H1 (cell line): ENCODE measurements at regions not wholly inside any gene's neighbourhood (a gene's known extent, or its start where the extent isn't known, plus 50 kb on each side); places are given as distances from the start of the nearest gene placed in this dataset.

Source experiments
- CTCF ChIA-PET: fragments of 300-600 bp; sonication (Branson Sonifier 250); formaldehyde crosslinking; loops from one replicate; lab custom pipeline; 2021; ENCODE audit not compliant: partially characterized antibody; lab: Charles Lee
- POLR2A ChIA-PET: fragments of 300-600 bp; sonication (Branson Sonifier 250); formaldehyde crosslinking; loops from one replicate; lab custom pipeline; 2021; ENCODE audit warnings: inconsistent platforms; ENCODE audit not compliant: partially characterized antibody; lab: Charles Lee
- DNase-seq, 2 experiments: peaks; one replicate each; pipeline versions ENCODE4 v3.0.0 to v3.0.0-alpha.2; 2010 to 2022; ENCODE audit warnings: low spot score in 2 of 2, low read depth in 1 of 2, mixed read lengths in 1 of 2
- FAIRE-seq: peaks from 2 replicates; lab custom pipeline; 2011; peaks lifted over from hg19 to GRCh38; lab: Jason Lieb, UNC
- H2AFZ ChIP-seq: 2 replicates; pipeline ENCODE4 v1.8.1; 2012; ENCODE audit warnings: low read length, inconsistent platforms
- H2AK5ac ChIP-seq: 2 replicates; pipeline ENCODE4 v1.6.1; 2013; ENCODE audit warnings: low read depth, low read length
- H2BK120ac ChIP-seq: replicated peaks from 2 replicates; pipeline ENCODE3; 2013; ENCODE audit warnings: low read depth, low read length, inconsistent platforms
- H2BK12ac ChIP-seq: 2 replicates; pipeline ENCODE4 v1.6.1; 2013; ENCODE audit warnings: low read depth, low read length
- H2BK15ac ChIP-seq: 2 replicates; pipeline ENCODE4 v1.6.1; 2013; ENCODE audit warnings: low read length
- H2BK20ac ChIP-seq: 2 replicates; pipeline ENCODE4 v1.6.1; 2013; ENCODE audit warnings: low read length
- H2BK5ac ChIP-seq: 2 replicates; pipeline ENCODE4 v1.6.1; 2013; ENCODE audit warnings: low read depth, low read length
- H3K14ac ChIP-seq: 2 replicates; pipeline ENCODE4 v1.6.1; 2013; ENCODE audit warnings: inconsistent platforms; ENCODE audit not compliant: insufficient read length
- H3K18ac ChIP-seq: 2 replicates; pipeline ENCODE4 v1.6.1; 2013; ENCODE audit warnings: low read length; ENCODE audit errors: extremely low read depth
- H3K23ac ChIP-seq: 2 replicates; pipeline ENCODE4 v1.6.1; 2013; ENCODE audit warnings: inconsistent platforms; ENCODE audit not compliant: insufficient read length
- H3K23me2 ChIP-seq: 2 replicates; pipeline ENCODE4 v1.6.1; 2013; ENCODE audit warnings: low read depth, low read length
- H3K27ac ChIP-seq: 2 replicates; pipeline ENCODE4 v1.6.1; 2011; ENCODE audit warnings: low read depth, low read length, inconsistent platforms
- H3K27me3 ChIP-seq, 4 experiments: replicated peaks in 1 of 4; 1 replicate in 1 of 4; 2 replicates in 3 of 4; pipeline versions ENCODE4 v1.6.1 to v1.8.1; 2011 to 2013; ENCODE audit warnings: low read length in 3 of 4, mild to moderate bottlenecking in 3 of 4, inconsistent platforms in 2 of 4, mixed read lengths in 2 of 4, moderate library complexity in 1 of 4; ENCODE audit not compliant: control insufficient read depth in 3 of 4, insufficient read depth in 3 of 4; ENCODE audit errors: extremely low read depth in 1 of 4
- H3K36me3 ChIP-seq, 4 experiments: 2 replicates each; pipeline versions ENCODE4 v1.6.1 to v1.8.1; 2011 to 2013; ENCODE audit warnings: mild to moderate bottlenecking in 4 of 4, low read length in 3 of 4, moderate library complexity in 2 of 4, control low read depth in 1 of 4, inconsistent platforms in 1 of 4; ENCODE audit not compliant: insufficient read depth in 4 of 4, control insufficient read depth in 2 of 4
- H3K4ac ChIP-seq: replicated peaks from 2 replicates; pipeline ENCODE3; 2013; ENCODE audit warnings: low read length, low read depth, mixed read lengths, inconsistent platforms; ENCODE audit not compliant: insufficient read length
- H3K4me1 ChIP-seq, 4 experiments: replicated peaks in 1 of 4; 1 replicate in 1 of 4; 2 replicates in 3 of 4; pipeline versions ENCODE4 v1.6.1 to v1.8.1; 2011 to 2013; ENCODE audit warnings: low read length in 3 of 4, inconsistent platforms in 2 of 4, mixed read lengths in 1 of 4; ENCODE audit not compliant: insufficient read depth in 4 of 4, control insufficient read depth in 3 of 4
- H3K4me2 ChIP-seq, 2 experiments: 2 replicates each; pipeline versions ENCODE4 v1.6.1 to v1.8.1; 2011 to 2013; ENCODE audit warnings: low read depth in 2 of 2, low read length in 2 of 2, control low read depth in 1 of 2, inconsistent platforms in 1 of 2, mild to moderate bottlenecking in 1 of 2; ENCODE audit not compliant: insufficient read depth in 1 of 2
- H3K4me3 ChIP-seq, 4 experiments: fragments of 200-600, 300-600 bp in 1 of 4; sonication (generic), shearing (Covaris generic), sonication (Bioruptor Twin) in 1 of 4; 2 replicates each; pipeline versions ENCODE4 v1.5.1 to v1.8.1; 2011 to 2016; ENCODE audit warnings: low read length in 4 of 4, low read depth in 3 of 4, control low read depth in 2 of 4, inconsistent platforms in 2 of 4, mild to moderate bottlenecking in 2 of 4, mixed read lengths in 1 of 4, moderate library complexity in 1 of 4; ENCODE audit not compliant: insufficient read depth in 2 of 4; ENCODE audit errors: extremely low read depth in 1 of 4
- H3K56ac ChIP-seq: replicated peaks from 2 replicates; pipeline ENCODE3; 2013; ENCODE audit warnings: low read depth, mild to moderate bottlenecking, mixed read lengths, low read length, inconsistent platforms; ENCODE audit not compliant: insufficient read length
- H3K79me1 ChIP-seq: 2 replicates; pipeline ENCODE4 v1.6.1; 2013; ENCODE audit warnings: low read depth, low read length, control low read depth
- H3K79me2 ChIP-seq, 2 experiments: 2 replicates each; pipeline versions ENCODE4 v1.6.1 to v1.8.1; 2012 to 2013; ENCODE audit warnings: low read length in 2 of 2, mild to moderate bottlenecking in 2 of 2, inconsistent platforms in 1 of 2; ENCODE audit not compliant: insufficient read depth in 2 of 2, control insufficient read depth in 1 of 2
- H3K9ac ChIP-seq, 4 experiments: replicated peaks in 1 of 4; 1 replicate in 1 of 4; 2 replicates in 3 of 4; pipeline versions ENCODE4 v1.6.1 to v1.8.1; 2011 to 2013; ENCODE audit warnings: low read depth in 3 of 4, low read length in 3 of 4, control low read depth in 2 of 4, mild to moderate bottlenecking in 2 of 4, moderate library complexity in 2 of 4, inconsistent platforms in 1 of 4; ENCODE audit errors: extremely low read depth in 1 of 4
- H3K9me3 ChIP-seq, 2 experiments: 2 replicates each; pipeline versions ENCODE4 v1.6.1 to v1.8.1; 2012 to 2013; ENCODE audit warnings: mild to moderate bottlenecking in 2 of 2, moderate library complexity in 2 of 2, control low read depth in 1 of 2, inconsistent platforms in 1 of 2, low read depth in 1 of 2, low read length in 1 of 2, mixed read lengths in 1 of 2; ENCODE audit not compliant: insufficient read depth in 2 of 2
- H4K20me1 ChIP-seq, 2 experiments: replicated peaks in 1 of 2; 2 replicates each; pipeline versions ENCODE3 to v1.8.1; 2011 to 2013; ENCODE audit warnings: inconsistent platforms in 2 of 2, low read length in 2 of 2, mild to moderate bottlenecking in 1 of 2; ENCODE audit not compliant: insufficient read depth in 2 of 2, control insufficient read depth in 1 of 2
- H4K5ac ChIP-seq: 2 replicates; pipeline ENCODE4 v1.6.1; 2013; ENCODE audit warnings: low read length, low read depth, mixed read lengths, inconsistent platforms; ENCODE audit not compliant: insufficient read length
- H4K8ac ChIP-seq: 2 replicates; pipeline ENCODE4 v1.8.0; 2013; ENCODE audit warnings: mild to moderate bottlenecking, moderate library complexity, low read length, inconsistent platforms; ENCODE audit not compliant: insufficient read depth; ENCODE audit errors: extremely low read depth
- H4K91ac ChIP-seq: replicated peaks from 2 replicates; pipeline ENCODE3; 2013; ENCODE audit warnings: low read length, mixed read lengths, inconsistent platforms; ENCODE audit not compliant: insufficient read length
- CBX8 ChIP-seq: fragments of 300-800, 300-1000 bp; sonication (generic); IDR thresholded peaks from 2 replicates; pipeline ENCODE4 v1.7.1; 2016; ENCODE audit warnings: low read depth, low read length, borderline replicate concordance
- CEBPB ChIP-seq: IDR thresholded peaks from 2 replicates; pipeline ENCODE4 v1.6.1; 2012; ENCODE audit warnings: low read depth, low read length
- CHD2 ChIP-seq: IDR thresholded peaks from 2 replicates; pipeline ENCODE4 v1.6.1; 2012; ENCODE audit warnings: low read length, improper control_type of control experiment
- HDAC6 ChIP-seq: IDR thresholded peaks from one replicate; pipeline ENCODE4 v1.7.1; 2012; ENCODE audit warnings: low read depth, mild to moderate bottlenecking, inconsistent platforms, low read length, moderate library complexity
- POLR2AphosphoS5 ChIP-seq: IDR thresholded peaks from 2 replicates; pipeline ENCODE4 v1.6.1; 2011; ENCODE audit warnings: low read depth, low read length
- RAD21 ChIP-seq, 2 experiments: IDR thresholded peaks in 1 of 2; conservative IDR thresholded peaks in 1 of 2; 2 replicates each; pipeline ENCODE4 v1.6.1; 2011; ENCODE audit warnings: low read depth in 2 of 2, low read length in 2 of 2, improper control_type of control experiment in 1 of 2, inconsistent platforms in 1 of 2, mild to moderate bottlenecking in 1 of 2, moderate library complexity in 1 of 2
- ZNF274 ChIP-seq: IDR thresholded peaks from 2 replicates; pipeline ENCODE4 v1.7.0; 2012; ENCODE audit warnings: low read length, borderline replicate concordance; ENCODE audit errors: extremely low read depth
- WGBS, 2 experiments: shearing (Covaris generic) in 1 of 2; methylation state at CpG; one replicate each; pipeline versions ENCODE4 v1.1.6 to v1.1.7; 2013 to 2015; ENCODE audit warnings: low lambda C conversion rate in 2 of 2, mixed read lengths in 2 of 2, inconsistent platforms in 1 of 2, low coverage in 1 of 2, missing lambda C conversion rate in 1 of 2; ENCODE audit not compliant: insufficient replicate concordance in 2 of 2, insufficient coverage in 1 of 2, insufficient read length in 1 of 2; ENCODE audit errors: extremely low coverage in 1 of 2, missing lambda C conversion rate in 1 of 2; 5-methylcytosine and 5-hydroxymethylcytosine counted together

DNA sequence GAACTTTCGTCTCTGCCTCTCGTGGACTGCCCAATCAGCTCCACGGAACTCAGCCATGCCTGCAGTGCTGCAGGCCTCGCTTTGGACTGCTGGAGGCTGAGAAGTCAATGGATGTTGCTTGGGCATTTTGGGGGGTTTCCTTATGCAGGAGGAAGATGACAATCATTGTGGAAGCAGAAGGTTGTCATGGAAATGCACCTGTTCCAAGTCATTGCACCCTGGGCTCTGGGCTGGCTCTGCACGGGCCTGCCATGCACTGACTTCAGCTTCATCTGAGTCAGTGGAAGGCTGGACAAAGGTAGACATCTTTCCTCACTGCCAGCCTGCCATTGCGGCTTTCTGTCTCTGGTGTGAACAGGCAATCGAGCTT is 217.3 kb downstream of the RPS24 start:
- Histone ChIP-seq H3K9me3 (no peaks in the 10 kb centered on the region), H2BK5ac (no peak overlapping the region), H2BK12ac (no peak overlapping the region), H3K79me1 (no peaks in the 10 kb centered on the region), H3K79me2 (no peaks in the 10 kb centered on the region), H3K4me1 (no peaks in the 10 kb centered on the region), H4K91ac (no peak overlapping the region), H3K18ac (no peak overlapping the region), H3K4ac (no peak overlapping the region), H2AK5ac (no peak overlapping the region), H3K27me3 (peaks cover 0 to 1% (median 0%) of the 10 kb centered on the region in 4 experiments; a peak in 1 of 7 replicates), H3K4me3 (no peak overlapping the region), H2BK120ac (no peak overlapping the region), H4K5ac (no peak overlapping the region), H3K56ac (no peak overlapping the region), H3K14ac (no peak overlapping the region), H3K27ac (no peak overlapping the region), H2AFZ (no peak overlapping the region), H4K8ac (no peak overlapping the region), H3K23ac (no peak overlapping the region), H2BK20ac (no peak overlapping the region), H3K23me2 (no peaks in the 10 kb centered on the region), H3K4me2 (no peak overlapping the region), H3K36me3 (no peaks in the 10 kb centered on the region), H2BK15ac (no peak overlapping the region), H3K9ac (no peak overlapping the region), H4K20me1 (no peaks in the 10 kb centered on the region)
- WGBS, 2 experiments, result 93% methylated on average over 7 of the region's 7 CpGs; no CpG with 5 or more reads in 1 of the 2 experiments
- ChIA-PET POLR2A (no interaction called here), CTCF (interaction anchor here (1.0 to 5.1 kb wide), 5 partner anchors 9 to 203 kb away, joined by 3 to 32 read pairs (median 3); no protein-coding TSS in a partner anchor)
- DNase-seq (no peak), FAIRE-seq (no peak)
- TF ChIP-seq CEBPB, result no peak
- TF ChIP-seq RAD21 (IDR thresholded peaks at IDR 0.05 in 1 of 2, conservative IDR thresholded peaks at IDR 0.05 in 1 of 2; ENCODE audit: low read depth in 2 of 2, low read length in 2 of 2), result no peak
- no peak for TF ChIP-seq CHD2
- TF ChIP-seq CBX8, result no peak
- no peak for TF ChIP-seq ZNF274
- TF ChIP-seq POLR2AphosphoS5, result no peak
- TF ChIP-seq HDAC6, result no peak
